GM23338 (cell line): ENCODE measurements at regions not wholly inside any gene's neighbourhood (a gene's known extent, or its start where the extent isn't known, plus 50 kb on each side); places are given as distances from the start of the nearest gene placed in this dataset.

Experiments
- CREB1 ChIP-seq: fragments of 250-450 bp; sonication (Bioruptor Pico); IDR thresholded peaks from 2 replicates; pipeline ENCODE4 v1.5.0; 2020; ENCODE audit warnings: low read depth, mild to moderate bottlenecking, moderate library complexity
- CTCF ChIP-seq, 2 experiments: fragments of 200-600 bp in 1 of 2; sonication (generic) in 1 of 2; conservative IDR thresholded peaks; 2 replicates each; pipeline versions ENCODE4 v1.5.1 to v1.6.1; 2016 to 2017; ENCODE audit warnings: antibody characterized with exemption in 2 of 2, low read depth in 2 of 2, mild to moderate bottlenecking in 2 of 2, moderate library complexity in 1 of 2
- EZH2 ChIP-seq: fragments of 200-600 bp; sonication (generic); IDR thresholded peaks from one replicate; pipeline ENCODE4 v1.8.0; 2017; ENCODE audit warnings: antibody characterized with exemption, mild to moderate bottlenecking, low read depth; ENCODE audit not compliant: unreplicated experiment
- EZH2phosphoT487 ChIP-seq: fragments of 200-600 bp; sonication (generic); IDR thresholded peaks from one replicate; pipeline ENCODE4 v1.8.1; 2018; ENCODE audit warnings: antibody characterized with exemption; ENCODE audit not compliant: unreplicated experiment
- NANOG ChIP-seq: IDR thresholded peaks from 2 replicates; pipeline ENCODE4 v1.6.1; 2016; ENCODE audit warnings: antibody characterized with exemption, borderline replicate concordance
- POLR2AphosphoS5 ChIP-seq: IDR thresholded peaks from 2 replicates; pipeline ENCODE4 v1.6.1; 2016; ENCODE audit warnings: antibody characterized with exemption, low read depth
- REST ChIP-seq: IDR thresholded peaks from one replicate; pipeline ENCODE4 v1.6.1; 2018; ENCODE audit warnings: antibody characterized with exemption; ENCODE audit not compliant: unreplicated experiment
- STAT1 ChIP-seq: IDR thresholded peaks from one replicate; pipeline ENCODE4 v1.6.1; 2016; ENCODE audit warnings: antibody characterized with exemption; ENCODE audit not compliant: unreplicated experiment
- ZNF331 ChIP-seq: fragments of 250-450 bp; sonication (Bioruptor Pico); IDR thresholded peaks from 2 replicates; pipeline ENCODE4 v1.5.0; 2020; ENCODE audit warnings: low read depth, mild to moderate bottlenecking, moderate library complexity

DNA sequence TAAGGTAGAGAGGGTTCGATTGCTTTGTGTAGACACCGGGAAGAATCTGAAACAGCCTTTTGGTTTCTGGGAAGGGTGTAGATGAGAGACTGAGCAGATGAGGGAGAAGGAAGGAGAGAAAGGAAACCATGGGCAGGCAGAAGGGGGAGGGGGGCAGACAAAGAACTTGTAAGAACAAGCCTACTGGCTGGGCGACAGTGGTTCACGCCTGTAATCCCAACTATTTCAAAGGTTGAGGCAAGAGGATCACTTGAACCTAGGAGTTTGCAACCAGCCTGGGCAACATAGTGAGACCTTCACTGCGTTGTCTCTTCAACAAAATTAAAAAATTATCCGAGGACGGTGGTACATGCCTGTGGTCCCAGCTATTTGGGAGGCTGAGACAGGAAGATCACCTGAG is 106.2 kb downstream of the TM2D1 start:
- TF ChIP-seq CTCF (conservative IDR thresholded peaks at IDR 0.05; ENCODE audit: low read depth in 2 of 2) = no peak
- TF ChIP-seq NANOG = no peak
- no peak for TF ChIP-seq POLR2AphosphoS5
- no peak for TF ChIP-seq CREB1
- no peak for TF ChIP-seq REST
- no peak for TF ChIP-seq EZH2phosphoT487
- no peak for TF ChIP-seq EZH2
- TF ChIP-seq ZNF331 = no peak
- TF ChIP-seq STAT1 = no peak
